ENCODE measurements at regions not wholly inside any gene's neighbourhood (a gene's known extent, or its start where the extent isn't known, plus 50 kb on each side); places are given as distances from the start of the nearest gene placed in this dataset.

DNA sequence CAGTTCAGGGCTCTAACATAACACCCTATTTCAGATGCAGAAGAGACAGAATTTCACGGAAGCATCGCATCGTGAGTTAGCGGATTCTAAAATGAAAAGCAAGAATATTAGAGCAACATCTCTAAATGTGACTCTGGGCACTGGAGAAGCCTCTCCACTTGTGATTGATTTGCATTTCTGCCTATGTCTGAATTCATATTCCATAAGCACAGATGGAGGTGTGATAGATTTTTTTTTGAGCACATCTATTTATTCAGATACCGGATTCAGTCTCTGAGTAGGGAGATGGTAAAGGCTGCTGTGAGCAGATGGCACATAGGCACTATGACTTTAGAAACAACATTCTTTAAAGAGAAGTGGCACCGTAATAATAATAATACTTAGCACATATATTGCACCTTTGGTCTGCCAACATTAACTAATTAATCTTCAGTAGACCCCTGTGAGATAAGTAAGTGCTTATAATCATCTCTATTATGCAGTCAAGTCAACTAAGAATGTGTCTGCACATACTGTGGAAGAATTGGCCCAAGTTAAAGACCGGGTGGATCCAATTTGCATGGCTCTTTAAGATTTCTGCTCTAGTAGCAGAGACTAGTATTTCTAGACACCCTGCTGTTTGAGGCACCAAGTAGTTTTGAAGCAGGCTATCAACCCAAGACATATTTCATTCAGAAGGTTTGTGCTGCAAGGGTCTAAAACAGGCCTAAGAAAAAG is 685.0 kb downstream of the CETN3 start:
- TF ChIP-seq, protein P1, sequence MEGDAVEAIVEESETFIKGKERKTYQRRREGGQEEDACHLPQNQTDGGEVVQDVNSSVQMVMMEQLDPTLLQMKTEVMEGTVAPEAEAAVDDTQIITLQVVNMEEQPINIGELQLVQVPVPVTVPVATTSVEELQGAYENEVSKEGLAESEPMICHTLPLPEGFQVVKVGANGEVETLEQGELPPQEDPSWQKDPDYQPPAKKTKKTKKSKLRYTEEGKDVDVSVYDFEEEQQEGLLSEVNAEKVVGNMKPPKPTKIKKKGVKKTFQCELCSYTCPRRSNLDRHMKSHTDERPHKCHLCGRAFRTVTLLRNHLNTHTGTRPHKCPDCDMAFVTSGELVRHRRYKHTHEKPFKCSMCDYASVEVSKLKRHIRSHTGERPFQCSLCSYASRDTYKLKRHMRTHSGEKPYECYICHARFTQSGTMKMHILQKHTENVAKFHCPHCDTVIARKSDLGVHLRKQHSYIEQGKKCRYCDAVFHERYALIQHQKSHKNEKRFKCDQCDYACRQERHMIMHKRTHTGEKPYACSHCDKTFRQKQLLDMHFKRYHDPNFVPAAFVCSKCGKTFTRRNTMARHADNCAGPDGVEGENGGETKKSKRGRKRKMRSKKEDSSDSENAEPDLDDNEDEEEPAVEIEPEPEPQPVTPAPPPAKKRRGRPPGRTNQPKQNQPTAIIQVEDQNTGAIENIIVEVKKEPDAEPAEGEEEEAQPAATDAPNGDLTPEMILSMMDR (IDR thresholded peaks at IDR 0.05), result no peak
- no peak for TF ChIP-seq ZFX (IDR thresholded peaks at IDR 0.05; ENCODE audit: borderline replicate concordance)
